Astrocyte of the spinal cord (primary cell): ENCODE measurements at regions not wholly inside any gene's neighbourhood (a gene's known extent, or its start where the extent isn't known, plus 50 kb on each side); places are given as distances from the start of the nearest gene placed in this dataset.
"Not testable (repeated sequence)": the region's sequence is repeated elsewhere in the genome, so short reads cannot be mapped to it uniquely, and the experiment has no call there.

Source experiments
- DNase-seq: peaks from one replicate; pipeline ENCODE4 v3.0.0; 2011; ENCODE audit warnings: low read depth, low spot score
- H3K4me3 ChIP-seq: 2 replicates; pipeline ENCODE4 v1.5.1; 2011; ENCODE audit warnings: low read depth, mild to moderate bottlenecking, low read length, moderate library complexity
- CTCF ChIP-seq: IDR thresholded peaks from 2 replicates; pipeline ENCODE4 v1.5.1; 2012; ENCODE audit warnings: low read depth, mild to moderate bottlenecking, low read length, inconsistent platforms
- in situ Hi-C: cut with HindIII; loops from 2 replicates; pipeline ENCODE4 v1.10.0; 2017; ENCODE audit warnings: low sequenced_read_pairs

- no peak for DNase-seq
- no peak overlapping the region for H3K4me3 ChIP-seq
- TF ChIP-seq CTCF, result no peak
- in situ Hi-C loops, result no loop called here
These were observed 130.4 kb downstream of the CCDC74A start for GRCh38 chr2:131657895-131658768.

GRCh38 chr2:131658769-131659131 is 131.1 kb downstream of the CCDC74A start:
- no peak for DNase-seq
- no peak overlapping the region for H3K4me3 ChIP-seq
- in situ Hi-C loops, result no loop called here
- TF ChIP-seq CTCF, result no peak

- no peak overlapping the region for H3K4me3 ChIP-seq
- DNase-seq, result peak; percentile 33
- in situ Hi-C loops, result no loop called here
- TF ChIP-seq CTCF, result no peak
These were observed 131.5 kb downstream of the CCDC74A start for GRCh38 chr2:131659168-131659572.

GRCh38 chr2:131661101-131661782 is 133.6 kb downstream of the CCDC74A start:
- H3K4me3 ChIP-seq, DNase-seq, in situ Hi-C loops: not testable (repeated sequence)

- in situ Hi-C loops, H3K4me3 ChIP-seq: not testable (repeated sequence)
- peak; percentile 71 for DNase-seq
These were observed 134.3 kb downstream of the CCDC74A start for GRCh38 chr2:131661884-131662535.

- H3K4me3 ChIP-seq, in situ Hi-C loops, DNase-seq: not testable (repeated sequence)
These were observed 135.8 kb downstream of the CCDC74A start for GRCh38 chr2:131663501-131663900.

GRCh38 chr2:131665716-131666115 is 138.0 kb downstream of the CCDC74A start:
- in situ Hi-C loops, DNase-seq, H3K4me3 ChIP-seq: not testable (repeated sequence)

- H3K4me3 ChIP-seq, in situ Hi-C loops: not testable (repeated sequence)
- DNase-seq, result peak; percentile 82
These were observed 141.3 kb downstream of the CCDC74A start for GRCh38 chr2:131668794-131669540.

GRCh38 chr2:131671841-131672470 is 144.3 kb downstream of the CCDC74A start:
- H3K4me3 ChIP-seq, in situ Hi-C loops, DNase-seq: not testable (repeated sequence)
